ENCODE measurements at regions not wholly inside any gene's neighbourhood (a gene's known extent, or its start where the extent isn't known, plus 50 kb on each side); places are given as distances from the start of the nearest gene placed in this dataset.

DNA sequence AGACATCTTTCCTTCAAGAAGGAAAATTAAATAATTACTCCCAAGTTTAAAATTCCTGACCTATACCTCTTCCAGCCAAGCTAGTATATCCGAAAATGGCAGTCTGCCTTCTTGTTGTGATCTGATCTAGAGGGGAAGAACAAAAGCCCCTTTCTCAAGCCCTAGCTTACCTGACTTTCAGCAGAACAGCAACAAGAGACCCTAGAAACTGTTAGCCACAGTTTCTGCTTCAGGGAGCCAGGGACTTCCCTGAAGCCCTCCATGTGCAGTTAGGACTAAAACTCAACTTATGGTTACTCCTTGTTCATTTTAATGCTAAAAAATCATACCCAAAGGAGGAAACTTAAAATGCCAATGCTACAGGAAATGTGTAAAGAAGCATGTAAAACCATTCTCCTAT is 366.7 kb upstream of the CTNND2 start:
- no peaks in the 10 kb centered on the region for H4K20me1 ChIP-seq (ENCODE audit: insufficient read depth, low read length)
- POLR2A ChIA-PET: no interaction called here
- no peak overlapping the region for H3K4me2 ChIP-seq (ENCODE audit: low read length)
- H3K79me2 ChIP-seq (ENCODE audit: insufficient read depth, low read depth, low read length): no peaks in the 10 kb centered on the region
- CTCF ChIA-PET (ENCODE audit: unreplicated experiment): no interaction called here
- H3K4me3 ChIP-seq (ENCODE audit: low read depth, low read length, poor library complexity, severe bottlenecking): no peak overlapping the region
- H3K27ac ChIP-seq (ENCODE audit: low read depth, low read length, poor library complexity, severe bottlenecking): no peak overlapping the region
- H2AFZ ChIP-seq (ENCODE audit: low read length): no peak overlapping the region
- intact Hi-C loops (cut with micrococcal nuclease; ENCODE audit: unreplicated experiment): no loop called here
- no peaks in the 10 kb centered on the region for H3K36me3 ChIP-seq (ENCODE audit: insufficient read depth, low read length)
- no peak for DNase-seq (ENCODE audit: low spot score)
- TF ChIP-seq, protein P1, sequence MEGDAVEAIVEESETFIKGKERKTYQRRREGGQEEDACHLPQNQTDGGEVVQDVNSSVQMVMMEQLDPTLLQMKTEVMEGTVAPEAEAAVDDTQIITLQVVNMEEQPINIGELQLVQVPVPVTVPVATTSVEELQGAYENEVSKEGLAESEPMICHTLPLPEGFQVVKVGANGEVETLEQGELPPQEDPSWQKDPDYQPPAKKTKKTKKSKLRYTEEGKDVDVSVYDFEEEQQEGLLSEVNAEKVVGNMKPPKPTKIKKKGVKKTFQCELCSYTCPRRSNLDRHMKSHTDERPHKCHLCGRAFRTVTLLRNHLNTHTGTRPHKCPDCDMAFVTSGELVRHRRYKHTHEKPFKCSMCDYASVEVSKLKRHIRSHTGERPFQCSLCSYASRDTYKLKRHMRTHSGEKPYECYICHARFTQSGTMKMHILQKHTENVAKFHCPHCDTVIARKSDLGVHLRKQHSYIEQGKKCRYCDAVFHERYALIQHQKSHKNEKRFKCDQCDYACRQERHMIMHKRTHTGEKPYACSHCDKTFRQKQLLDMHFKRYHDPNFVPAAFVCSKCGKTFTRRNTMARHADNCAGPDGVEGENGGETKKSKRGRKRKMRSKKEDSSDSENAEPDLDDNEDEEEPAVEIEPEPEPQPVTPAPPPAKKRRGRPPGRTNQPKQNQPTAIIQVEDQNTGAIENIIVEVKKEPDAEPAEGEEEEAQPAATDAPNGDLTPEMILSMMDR (conservative IDR thresholded peaks at IDR 0.05; ENCODE audit: low read length): no peak
- no peak for TF ChIP-seq EZH2phosphoT487 (IDR thresholded peaks at IDR 0.05; ENCODE audit: borderline replicate concordance, low read depth, low read length)
- no peaks in the 10 kb centered on the region for H3K4me1 ChIP-seq (ENCODE audit: insufficient read depth, low read length, poor library complexity, severe bottlenecking)
- H3K9me2 ChIP-seq (ENCODE audit: insufficient read depth, low read length): no peaks in the 10 kb centered on the region
- no TSS peak for BruUV-seq (replicated peaks)
- H3K9me3 ChIP-seq (ENCODE audit: low read length): no peaks in the 10 kb centered on the region

DNA sequence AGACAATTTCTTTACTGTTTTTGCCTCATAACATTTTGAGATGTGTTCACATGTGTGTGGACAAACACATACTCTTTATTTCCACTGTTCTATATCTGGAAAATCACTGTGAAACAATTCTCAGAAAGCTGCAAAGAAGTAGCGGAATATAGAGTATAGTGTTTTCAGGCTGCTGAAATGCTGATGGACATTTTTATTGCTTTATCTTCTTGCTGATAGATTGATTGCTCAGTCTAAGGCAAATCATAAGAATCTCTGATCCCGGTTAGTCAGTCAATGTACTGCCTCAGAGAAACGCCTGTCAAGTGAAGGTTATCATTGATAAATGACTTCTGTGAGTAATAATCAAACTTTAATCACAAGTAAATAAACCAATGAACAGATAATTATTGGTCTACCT is 364.9 kb upstream of the CTNND2 start:
- no peak for TF ChIP-seq EZH2phosphoT487 (IDR thresholded peaks at IDR 0.05; ENCODE audit: borderline replicate concordance, low read depth, low read length)
- TF ChIP-seq, protein P1 (conservative IDR thresholded peaks at IDR 0.05; ENCODE audit: low read length): no peak
- no peaks in the 10 kb centered on the region for H3K36me3 ChIP-seq (ENCODE audit: insufficient read depth, low read length)
- H2AFZ ChIP-seq (ENCODE audit: low read length): no peak overlapping the region
- H3K4me1 ChIP-seq (ENCODE audit: insufficient read depth, low read length, poor library complexity, severe bottlenecking): no peaks in the 10 kb centered on the region
- H3K79me2 ChIP-seq (ENCODE audit: insufficient read depth, low read depth, low read length): no peaks in the 10 kb centered on the region
- H4K20me1 ChIP-seq (ENCODE audit: insufficient read depth, low read length): no peaks in the 10 kb centered on the region
- ChIA-PET CTCF (ENCODE audit: unreplicated experiment) (no interaction called here), POLR2A (interaction anchor here (0.6 kb wide), 1 partner anchor 592 kb away, joined by 3 read pairs; no protein-coding TSS in a partner anchor)
- no peak overlapping the region for H3K4me2 ChIP-seq (ENCODE audit: low read length)
- DNase-seq (ENCODE audit: low spot score): no peak
- H3K9me3 ChIP-seq (ENCODE audit: low read length): no peaks in the 10 kb centered on the region
- H3K27ac ChIP-seq (ENCODE audit: low read depth, low read length, poor library complexity, severe bottlenecking): no peak overlapping the region
- BruUV-seq (replicated peaks): no TSS peak
- no peaks in the 10 kb centered on the region for H3K9me2 ChIP-seq (ENCODE audit: insufficient read depth, low read length)
- no peak overlapping the region for H3K4me3 ChIP-seq (ENCODE audit: low read depth, low read length, poor library complexity, severe bottlenecking)
- intact Hi-C loops (cut with micrococcal nuclease; ENCODE audit: unreplicated experiment): no loop called here

DNA sequence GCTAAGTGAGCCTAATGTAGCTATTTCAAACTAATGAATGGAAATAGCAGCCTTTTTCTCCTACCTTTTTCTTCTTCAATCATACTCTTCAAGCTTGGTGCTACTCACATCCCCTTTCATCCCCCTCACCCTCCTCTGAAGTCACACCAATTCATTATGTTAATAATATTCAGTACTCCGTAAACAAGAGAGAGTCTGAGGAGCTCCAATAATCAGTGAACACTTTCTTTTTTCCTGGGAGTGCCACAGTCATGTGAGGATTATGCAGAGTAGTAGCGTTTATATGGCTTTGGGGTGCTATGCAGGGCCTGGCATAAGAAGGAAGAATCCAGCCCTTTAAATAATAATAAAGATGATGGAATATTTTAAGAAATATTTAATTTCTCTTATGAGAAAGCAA is 354.3 kb upstream of the CTNND2 start:
- Histone ChIP-seq H3K79me2 (ENCODE audit: insufficient read depth, low read depth, low read length) (no peaks in the 10 kb centered on the region), H4K20me1 (ENCODE audit: insufficient read depth, low read length) (no peaks in the 10 kb centered on the region), H3K9me3 (ENCODE audit: low read length) (no peaks in the 10 kb centered on the region), H3K36me3 (ENCODE audit: insufficient read depth, low read length) (no peaks in the 10 kb centered on the region), H2AFZ (ENCODE audit: low read length) (no peak overlapping the region), H3K9me2 (ENCODE audit: insufficient read depth, low read length) (no peaks in the 10 kb centered on the region), H3K4me1 (ENCODE audit: insufficient read depth, low read length, poor library complexity, severe bottlenecking) (no peaks in the 10 kb centered on the region), H3K4me3 (ENCODE audit: low read depth, low read length, poor library complexity, severe bottlenecking) (no peak overlapping the region), H3K4me2 (ENCODE audit: low read length) (no peak overlapping the region), H3K27ac (ENCODE audit: low read depth, low read length, poor library complexity, severe bottlenecking) (no peak overlapping the region)
- intact Hi-C loops (cut with micrococcal nuclease; ENCODE audit: unreplicated experiment): no loop called here
- DNase-seq (ENCODE audit: low spot score): no peak
- ChIA-PET CTCF (ENCODE audit: unreplicated experiment) (no interaction called here), POLR2A (no interaction called here)
- TF ChIP-seq, protein P1 (conservative IDR thresholded peaks at IDR 0.05; ENCODE audit: low read length): no peak
- no peak for TF ChIP-seq EZH2phosphoT487 (IDR thresholded peaks at IDR 0.05; ENCODE audit: borderline replicate concordance, low read depth, low read length)
- no TSS peak for BruUV-seq (replicated peaks)
